Testis (tissue), 2 donors: ENCODE measurements at regions not wholly inside any gene's neighbourhood (a gene's known extent, or its start where the extent isn't known, plus 50 kb on each side); places are given as distances from the start of the nearest gene placed in this dataset.

ENCODE experiments used
- DNase-seq: peaks from one replicate; pipeline ENCODE4 v3.0.0-alpha.2; 2019
- H3K27ac ChIP-seq, 2 donors: fragments of 200-600 bp; sonication (generic); one replicate each; pipeline ENCODE4 v1.5.1; 2019
- H3K27me3 ChIP-seq: fragments of 200-600 bp; sonication (generic); one replicate; pipeline ENCODE4 v1.5.1; 2019
- H3K36me3 ChIP-seq: fragments of 200-600 bp; sonication (generic); one replicate; pipeline ENCODE4 v1.5.1; 2017; ENCODE audit warnings: low read depth; ENCODE audit errors: missing control alignments
- H3K4me1 ChIP-seq: fragments of 200-600 bp; sonication (generic); one replicate; pipeline ENCODE4 v1.5.1; 2019
- H3K4me3 ChIP-seq, 2 donors: fragments of 200-600 bp; sonication (generic); one replicate each; pipeline ENCODE4 v1.5.1; 2017 to 2019
- H3K9me3 ChIP-seq: fragments of 200-600 bp; sonication (generic); one replicate; pipeline ENCODE4 v1.5.1; 2017
- POLR2A ChIP-seq: fragments of 450-650 bp; IDR thresholded peaks from one replicate; pipeline ENCODE4 v1.6.1; 2017; ENCODE audit warnings: antibody characterized with exemption, mild to moderate bottlenecking, moderate library complexity
- WGBS, 2 donors: methylation state at CpG; one replicate each; pipeline ENCODE4 v1.1.5; 2018; 5-methylcytosine and 5-hydroxymethylcytosine counted together
- intact Hi-C: fragments of 100-400 bp; cut with DNase I; formaldehyde crosslinking; loops from one replicate; pipeline ENCODE4 v1.15.1; 2023; ENCODE audit warnings: low total_unique reads
- TF ChIP-seq, protein P1 (sequence below), 3 experiments: fragments of 450-650 bp in 2 of 3; fragments of 200-600 bp in 1 of 3; sonication (generic) in 1 of 3; IDR thresholded peaks; one replicate each; pipeline ENCODE4 v1.5.1; 2016 to 2019; ENCODE audit warnings: antibody characterized with exemption in 3 of 3, mild to moderate bottlenecking in 2 of 3, moderate library complexity in 1 of 3

DNA sequence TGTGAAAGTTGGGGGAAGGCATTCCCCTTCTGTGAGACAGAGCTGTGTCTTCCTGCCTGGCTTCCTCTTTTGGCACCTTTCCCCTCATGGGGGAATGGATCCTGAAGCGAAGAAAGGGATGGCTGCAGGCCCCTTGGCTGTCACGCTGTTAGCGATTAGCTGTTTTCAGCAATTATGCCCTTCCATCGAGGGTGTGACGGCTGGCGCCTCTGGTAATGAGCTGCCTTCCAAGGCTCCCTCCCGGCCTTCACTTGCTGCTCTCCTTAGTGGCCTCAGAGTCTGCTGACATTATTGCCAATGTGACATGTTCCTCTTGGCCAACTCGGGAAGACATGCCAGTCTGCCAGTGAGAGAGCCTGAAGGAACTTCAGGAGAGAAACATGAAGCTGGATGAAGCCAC, 162.1 kb downstream of the ZIC5 start:
- intact Hi-C loops = no loop called here
- H3K4me3 ChIP-seq = no peak overlapping the region
- no peaks in the 10 kb centered on the region for H3K4me1 ChIP-seq
- H3K27me3 ChIP-seq = no peaks in the 10 kb centered on the region
- WGBS, 2 donors = 54 to 70% methylated on average over 8 of the region's 8 CpGs
- no peaks in the 10 kb centered on the region for H3K36me3 ChIP-seq
- no peak for DNase-seq
- H3K9me3 ChIP-seq = no peaks in the 10 kb centered on the region
- no peak overlapping the region for H3K27ac ChIP-seq
- TF ChIP-seq POLR2A = no peak
- TF ChIP-seq, protein P1, sequence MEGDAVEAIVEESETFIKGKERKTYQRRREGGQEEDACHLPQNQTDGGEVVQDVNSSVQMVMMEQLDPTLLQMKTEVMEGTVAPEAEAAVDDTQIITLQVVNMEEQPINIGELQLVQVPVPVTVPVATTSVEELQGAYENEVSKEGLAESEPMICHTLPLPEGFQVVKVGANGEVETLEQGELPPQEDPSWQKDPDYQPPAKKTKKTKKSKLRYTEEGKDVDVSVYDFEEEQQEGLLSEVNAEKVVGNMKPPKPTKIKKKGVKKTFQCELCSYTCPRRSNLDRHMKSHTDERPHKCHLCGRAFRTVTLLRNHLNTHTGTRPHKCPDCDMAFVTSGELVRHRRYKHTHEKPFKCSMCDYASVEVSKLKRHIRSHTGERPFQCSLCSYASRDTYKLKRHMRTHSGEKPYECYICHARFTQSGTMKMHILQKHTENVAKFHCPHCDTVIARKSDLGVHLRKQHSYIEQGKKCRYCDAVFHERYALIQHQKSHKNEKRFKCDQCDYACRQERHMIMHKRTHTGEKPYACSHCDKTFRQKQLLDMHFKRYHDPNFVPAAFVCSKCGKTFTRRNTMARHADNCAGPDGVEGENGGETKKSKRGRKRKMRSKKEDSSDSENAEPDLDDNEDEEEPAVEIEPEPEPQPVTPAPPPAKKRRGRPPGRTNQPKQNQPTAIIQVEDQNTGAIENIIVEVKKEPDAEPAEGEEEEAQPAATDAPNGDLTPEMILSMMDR (IDR thresholded peaks at IDR 0.05) = no peak

DNA sequence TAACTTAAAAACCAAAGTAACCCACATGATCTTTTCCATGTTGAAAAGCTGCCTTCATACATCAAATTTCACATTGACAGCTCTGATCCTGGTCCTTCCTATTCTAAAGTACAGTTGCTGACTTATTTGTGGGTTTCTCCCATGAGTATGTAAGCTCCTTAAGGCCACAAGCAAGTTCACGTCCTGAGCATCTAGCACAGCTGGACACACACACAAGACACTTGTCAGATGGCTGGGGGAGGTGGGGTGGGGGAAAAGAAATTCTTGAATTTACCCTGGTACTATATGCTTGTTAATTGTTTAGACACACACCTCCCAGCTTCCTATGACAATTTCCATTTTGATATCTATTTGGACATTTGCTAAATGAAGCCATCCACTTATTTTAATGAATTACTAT, 162.8 kb downstream of the ZIC5 start:
- 46 to 76% methylated on average over 1 of the region's 1 CpG for WGBS, 2 donors
- no peak overlapping the region for H3K4me3 ChIP-seq
- no peak for DNase-seq
- no peaks in the 10 kb centered on the region for H3K9me3 ChIP-seq
- intact Hi-C loops = no loop called here
- no peak overlapping the region for H3K27ac ChIP-seq
- no peaks in the 10 kb centered on the region for H3K27me3 ChIP-seq
- H3K4me1 ChIP-seq = no peaks in the 10 kb centered on the region
- H3K36me3 ChIP-seq = no peaks in the 10 kb centered on the region
- TF ChIP-seq, protein P1 (IDR thresholded peaks at IDR 0.05) = no peak
- no peak for TF ChIP-seq POLR2A

DNA sequence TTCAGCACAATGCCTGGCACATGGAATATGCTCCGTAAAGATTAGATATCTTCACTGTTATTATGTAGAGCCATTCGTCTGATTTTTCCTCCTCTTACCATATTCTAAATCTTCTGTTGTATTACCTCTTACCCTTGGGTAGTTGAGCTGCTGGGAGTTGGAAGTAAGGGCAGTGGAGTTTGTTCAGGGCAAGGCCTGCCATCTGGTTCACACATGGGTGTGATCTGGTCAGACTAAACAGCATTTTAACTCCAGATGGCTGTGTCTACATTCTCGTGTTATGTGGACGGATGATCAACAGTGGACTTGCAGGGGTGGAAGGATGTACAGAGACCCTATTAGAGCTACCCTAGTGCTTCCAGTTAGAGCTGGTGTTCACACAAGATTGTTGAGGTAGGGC, 164.9 kb downstream of the ZIC5 start:
- H3K4me1 ChIP-seq = no peaks in the 10 kb centered on the region
- H3K9me3 ChIP-seq = no peaks in the 10 kb centered on the region
- intact Hi-C loops = no loop called here
- no peak overlapping the region for H3K27ac ChIP-seq
- no peaks in the 10 kb centered on the region for H3K36me3 ChIP-seq
- no peak overlapping the region for H3K4me3 ChIP-seq
- TF ChIP-seq, protein P1 (IDR thresholded peaks at IDR 0.05) = no peak
- TF ChIP-seq POLR2A = no peak
- DNase-seq = no peak
- WGBS, 2 donors = 85 to 86% methylated on average over 4 of the region's 4 CpGs
- no peaks in the 10 kb centered on the region for H3K27me3 ChIP-seq

DNA sequence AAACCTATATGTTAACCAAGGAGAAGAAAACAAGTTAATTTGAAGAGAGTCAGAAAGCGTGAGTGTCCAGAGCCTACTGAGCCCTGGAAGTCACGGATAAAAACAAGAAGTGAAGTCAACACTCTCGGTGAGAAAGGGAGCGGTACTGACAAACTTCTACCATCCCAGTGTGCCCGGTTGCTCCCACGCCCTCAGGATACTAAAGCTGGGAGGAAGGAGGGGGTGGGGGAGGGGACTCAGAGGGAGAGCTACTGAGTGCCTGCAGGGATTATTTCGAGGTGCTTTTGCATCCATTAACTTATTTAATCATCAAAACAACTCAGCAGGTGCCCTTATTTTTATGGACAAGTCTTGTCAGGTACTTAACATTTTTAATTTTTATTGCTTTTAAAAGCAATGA, 166.2 kb downstream of the ZIC5 start:
- Histone ChIP-seq H3K9me3 (no peaks in the 10 kb centered on the region), H3K27ac (no peak overlapping the region), H3K27me3 (no peaks in the 10 kb centered on the region), H3K4me1 (no peaks in the 10 kb centered on the region), H3K4me3 (no peak overlapping the region), H3K36me3 (no peaks in the 10 kb centered on the region)
- intact Hi-C loops = no loop called here
- no peak for DNase-seq
- no peak for TF ChIP-seq POLR2A
- WGBS, 2 donors = 55 to 56% methylated on average over 7 of the region's 7 CpGs

DNA sequence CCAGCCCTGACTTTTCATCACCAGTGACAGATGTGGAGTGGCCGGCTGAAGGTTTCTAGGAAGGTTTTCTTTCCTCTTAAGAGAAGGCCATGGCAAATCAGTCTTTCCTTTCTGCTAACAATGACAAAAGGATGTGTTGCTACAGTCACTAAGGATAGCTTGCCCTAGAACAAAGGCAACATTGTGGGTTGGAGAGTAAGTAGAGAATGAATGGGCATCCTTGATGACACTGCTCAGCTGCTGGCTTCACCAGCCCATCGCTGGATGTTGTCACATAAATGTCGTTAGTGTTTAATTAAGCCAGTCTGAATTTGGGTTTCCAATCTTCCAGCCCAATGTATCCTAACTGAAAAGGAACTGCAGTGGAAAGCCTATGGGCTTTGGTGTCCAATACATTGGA, 168.4 kb downstream of the ZIC5 start:
- Histone ChIP-seq H3K27ac (no peak overlapping the region), H3K9me3 (no peaks in the 10 kb centered on the region), H3K36me3 (no peaks in the 10 kb centered on the region), H3K27me3 (no peaks in the 10 kb centered on the region), H3K4me1 (no peaks in the 10 kb centered on the region), H3K4me3 (no peak overlapping the region)
- no peak for TF ChIP-seq POLR2A
- TF ChIP-seq, protein P1 (IDR thresholded peaks at IDR 0.05) = no peak
- DNase-seq = no peak
- intact Hi-C loops = no loop called here
- 84 to 90% methylated on average over 3 of the region's 3 CpGs for WGBS, 2 donors
